SU-DHL-6 (cell line): ENCODE measurements at regions not wholly inside any gene's neighbourhood (a gene's known extent, or its start where the extent isn't known, plus 50 kb on each side); places are given as distances from the start of the nearest gene placed in this dataset.
A peak's percentile ranks its signal among the peaks of the same experiment; 100 is the strongest.

Experiments used
- H2AFZ ChIP-seq: fragments of 200-600 bp; sonication (generic); 2 replicates; pipeline ENCODE4 v1.6.1; 2014; ENCODE audit warnings: low read depth, mild to moderate bottlenecking, moderate library complexity, mixed read lengths, antibody characterized with exemption, low read length; ENCODE audit not compliant: severe bottlenecking
- H3F3A ChIP-seq: fragments of 200-600 bp; shearing (Covaris generic); 2 replicates; pipeline ENCODE4 v1.6.0; 2016; ENCODE audit warnings: antibody characterized with exemption, mild to moderate bottlenecking; ENCODE audit not compliant: insufficient read depth
- H3K27ac ChIP-seq: fragments of 200-600 bp; sonication (generic); 2 replicates; pipeline ENCODE4 v1.5.1; 2016; ENCODE audit warnings: low read depth, mild to moderate bottlenecking, low read length, moderate library complexity, mixed read lengths
- H3K27me3 ChIP-seq: fragments of 200-600 bp; sonication (generic), shearing (Covaris generic); 2 replicates; pipeline ENCODE4 v1.6.0; 2014; ENCODE audit warnings: mild to moderate bottlenecking, low read length
- H3K36me3 ChIP-seq: fragments of 200-600 bp; sonication (generic); 2 replicates; pipeline ENCODE4 v1.6.1; 2014; ENCODE audit warnings: mild to moderate bottlenecking, low read length, mixed read lengths
- H3K4me2 ChIP-seq: fragments of 300-600, 200-600 bp; shearing (Covaris generic), sonication (generic); 2 replicates; pipeline ENCODE4 v1.6.0; 2014; ENCODE audit warnings: low read length, low read depth, mild to moderate bottlenecking; ENCODE audit not compliant: poor library complexity, severe bottlenecking
- H3K4me3 ChIP-seq: fragments of 200-600 bp; sonication (generic); 2 replicates; pipeline ENCODE4 v1.5.1; 2014; ENCODE audit warnings: antibody characterized with exemption, low read length, mild to moderate bottlenecking, mixed read lengths; ENCODE audit not compliant: insufficient read depth, poor library complexity, severe bottlenecking
- H3K79me2 ChIP-seq: fragments of 200-600 bp; sonication (generic); 2 replicates; pipeline ENCODE4 v1.6.1; 2014; ENCODE audit warnings: mild to moderate bottlenecking, low read length, moderate library complexity; ENCODE audit not compliant: insufficient read depth
- H3K9ac ChIP-seq: fragments of 200-600 bp; sonication (generic); 2 replicates; pipeline ENCODE4 v1.7.0; 2014; ENCODE audit warnings: mild to moderate bottlenecking, low read length
- H3K9me2 ChIP-seq: fragments of 200-600 bp; sonication (generic); replicated peaks from 2 replicates; pipeline ENCODE4 v1.6.1; 2014; ENCODE audit warnings: low read length; ENCODE audit not compliant: insufficient read depth
- H3K9me3 ChIP-seq: fragments of 200-600 bp; sonication (generic); 2 replicates; pipeline ENCODE4 v1.6.1; 2014; ENCODE audit warnings: low read length, mixed read lengths; ENCODE audit not compliant: insufficient read depth
- H4K20me1 ChIP-seq: fragments of 200-600 bp; sonication (generic); 2 replicates; pipeline ENCODE4 v1.6.1; 2014; ENCODE audit warnings: low read depth, mild to moderate bottlenecking, antibody characterized with exemption, low read length, moderate library complexity, mixed read lengths
- EZH2phosphoT487 ChIP-seq: fragments of 200-600 bp; sonication (generic), shearing (Covaris generic); conservative IDR thresholded peaks from 2 replicates; pipeline ENCODE4 v1.6.1; 2018; ENCODE audit warnings: mild to moderate bottlenecking, antibody characterized with exemption, low read length, moderate library complexity, mixed read lengths
- TF ChIP-seq, protein P1 (sequence below): fragments of 200-600 bp; sonication (generic); IDR thresholded peaks from one replicate; pipeline ENCODE4 v1.5.1; 2017; ENCODE audit warnings: antibody characterized with exemption, mild to moderate bottlenecking, low read length, moderate library complexity; ENCODE audit not compliant: insufficient read depth, poor library complexity, severe bottlenecking

GRCh38 chr3:107117922-107118536 lies 259.2 kb upstream of the CCDC54 start:
- Histone ChIP-seq H3F3A (no peaks in the 10 kb centered on the region), H4K20me1 (no peaks in the 10 kb centered on the region), H3K79me2 (no peaks in the 10 kb centered on the region), H3K9me2 (no peaks in the 10 kb centered on the region), H3K36me3 (no peaks in the 10 kb centered on the region), H3K27ac (no peak overlapping the region), H2AFZ (peak overlapping the region; percentile 95), H3K9ac (no peak overlapping the region), H3K27me3 (0 out of 2 replicates have a peak, but pooled peaks cover 3% of the 10 kb centered on the region), H3K4me2 (peak overlapping the region; percentile 18), H3K4me3 (no peak overlapping the region), H3K9me3 (no peaks in the 10 kb centered on the region)
- TF ChIP-seq, protein P1, sequence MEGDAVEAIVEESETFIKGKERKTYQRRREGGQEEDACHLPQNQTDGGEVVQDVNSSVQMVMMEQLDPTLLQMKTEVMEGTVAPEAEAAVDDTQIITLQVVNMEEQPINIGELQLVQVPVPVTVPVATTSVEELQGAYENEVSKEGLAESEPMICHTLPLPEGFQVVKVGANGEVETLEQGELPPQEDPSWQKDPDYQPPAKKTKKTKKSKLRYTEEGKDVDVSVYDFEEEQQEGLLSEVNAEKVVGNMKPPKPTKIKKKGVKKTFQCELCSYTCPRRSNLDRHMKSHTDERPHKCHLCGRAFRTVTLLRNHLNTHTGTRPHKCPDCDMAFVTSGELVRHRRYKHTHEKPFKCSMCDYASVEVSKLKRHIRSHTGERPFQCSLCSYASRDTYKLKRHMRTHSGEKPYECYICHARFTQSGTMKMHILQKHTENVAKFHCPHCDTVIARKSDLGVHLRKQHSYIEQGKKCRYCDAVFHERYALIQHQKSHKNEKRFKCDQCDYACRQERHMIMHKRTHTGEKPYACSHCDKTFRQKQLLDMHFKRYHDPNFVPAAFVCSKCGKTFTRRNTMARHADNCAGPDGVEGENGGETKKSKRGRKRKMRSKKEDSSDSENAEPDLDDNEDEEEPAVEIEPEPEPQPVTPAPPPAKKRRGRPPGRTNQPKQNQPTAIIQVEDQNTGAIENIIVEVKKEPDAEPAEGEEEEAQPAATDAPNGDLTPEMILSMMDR = peak; percentile 40
- TF ChIP-seq EZH2phosphoT487 = no peak

DNA sequence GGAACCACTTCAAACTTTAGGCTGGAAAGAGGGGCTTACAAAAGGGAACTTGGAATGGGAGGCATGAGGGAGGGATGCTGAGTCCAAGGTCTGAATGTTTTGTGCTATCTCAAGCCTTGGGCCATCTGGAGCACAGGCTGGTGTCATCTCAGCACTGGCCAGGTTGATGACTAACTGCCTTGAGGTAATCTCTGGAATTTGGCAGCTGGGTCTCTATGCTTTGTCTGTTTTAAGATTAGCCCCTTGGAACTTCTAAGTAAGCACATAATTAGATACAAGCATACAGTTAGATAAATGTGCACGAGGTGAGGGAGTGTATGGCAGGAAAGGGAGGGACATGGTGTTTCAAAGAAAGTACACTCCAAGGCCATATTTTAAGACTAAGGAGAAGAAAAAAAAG lies 252.4 kb upstream of the CCDC54 start:
- H3K9ac ChIP-seq = no peak overlapping the region
- no peaks in the 10 kb centered on the region for H3K79me2 ChIP-seq
- H3K4me2 ChIP-seq = no peak overlapping the region
- no peak for TF ChIP-seq EZH2phosphoT487
- TF ChIP-seq, protein P1 = no peak
- no peaks in the 10 kb centered on the region for H3K9me2 ChIP-seq
- H2AFZ ChIP-seq = no peak overlapping the region
- no peaks in the 10 kb centered on the region for H4K20me1 ChIP-seq
- H3F3A ChIP-seq = no peaks in the 10 kb centered on the region
- no peaks in the 10 kb centered on the region for H3K9me3 ChIP-seq
- no peaks in the 10 kb centered on the region for H3K36me3 ChIP-seq
- H3K27me3 ChIP-seq = 0 out of 2 replicates have a peak, but pooled peaks cover 3% of the 10 kb centered on the region
- H3K27ac ChIP-seq = no peak overlapping the region
- no peak overlapping the region for H3K4me3 ChIP-seq

- no peaks in the 10 kb centered on the region for H3K27me3 ChIP-seq
- H3K79me2 ChIP-seq = no peaks in the 10 kb centered on the region
- no peaks in the 10 kb centered on the region for H3K9me3 ChIP-seq
- H3K4me2 ChIP-seq = no peak overlapping the region
- no peak overlapping the region for H3K9ac ChIP-seq
- no peaks in the 10 kb centered on the region for H3F3A ChIP-seq
- H3K36me3 ChIP-seq = no peaks in the 10 kb centered on the region
- no peak overlapping the region for H2AFZ ChIP-seq
- no peaks in the 10 kb centered on the region for H4K20me1 ChIP-seq
- TF ChIP-seq EZH2phosphoT487 = no peak
- TF ChIP-seq, protein P1 = no peak
- H3K9me2 ChIP-seq = no peaks in the 10 kb centered on the region
- no peak overlapping the region for H3K27ac ChIP-seq
- no peak overlapping the region for H3K4me3 ChIP-seq
These were observed 248.3 kb upstream of the CCDC54 start for GRCh38 chr3:107128946-107129345.
